PC-9 (cell line): ENCODE measurements at regions not wholly inside any gene's neighbourhood (a gene's known extent, or its start where the extent isn't known, plus 50 kb on each side); places are given as distances from the start of the nearest gene placed in this dataset.

ENCODE experiments used
- BruUV-seq: library from RNA; stranded (reverse); fragments of 400-500 nt; replicated peaks from 2 replicates; lab custom pipeline; 2021; lab: Mats Ljungman, UMichigan
- CTCF ChIA-PET: fragments of 300-600 bp; sonication (Branson Sonifier 250); formaldehyde crosslinking; loops from one replicate; lab custom pipeline; 2022; ENCODE audit warnings: antibody characterized with exemption; lab: Charles Lee
- POLR2A ChIA-PET: fragments of 300-600 bp; sonication (Branson Sonifier 250); formaldehyde crosslinking; loops from one replicate; lab custom pipeline; 2022; ENCODE audit warnings: antibody characterized with exemption; ENCODE audit not compliant: unreplicated experiment; lab: Charles Lee
- DNase-seq, 2 experiments: peaks; one replicate each; pipeline versions ENCODE4 v3.0.0 to v3.0.0-alpha.2; 2015 to 2022; ENCODE audit warnings: mixed read lengths in 1 of 2
- H2AFZ ChIP-seq: fragments of 200-600 bp; sonication (generic); 2 replicates; pipeline ENCODE4 v1.8.1; 2017; ENCODE audit warnings: antibody characterized with exemption
- H3F3A ChIP-seq: fragments of 200-600 bp; sonication (generic); 2 replicates; pipeline ENCODE4 v1.8.1; 2017; ENCODE audit warnings: antibody characterized with exemption, mild to moderate bottlenecking, low read depth; ENCODE audit not compliant: insufficient read depth
- H3K27ac ChIP-seq: fragments of 200-600 bp; sonication (generic); 2 replicates; pipeline ENCODE4 v1.6.1; 2016; ENCODE audit warnings: mixed run types
- H3K27me3 ChIP-seq: fragments of 200-600 bp; sonication (generic); 2 replicates; pipeline ENCODE4 v1.6.1; 2016; ENCODE audit warnings: low read depth, mixed run types; ENCODE audit not compliant: insufficient read depth
- H3K36me3 ChIP-seq: fragments of 200-600 bp; sonication (generic); 2 replicates; pipeline ENCODE4 v1.6.1; 2016; ENCODE audit warnings: low read depth, mixed run types
- H3K4me1 ChIP-seq: fragments of 200-600 bp; sonication (generic); replicated peaks from 2 replicates; pipeline ENCODE4 v1.6.1; 2016; ENCODE audit warnings: mixed run types; ENCODE audit not compliant: insufficient read depth
- H3K4me2 ChIP-seq: fragments of 200-600 bp; sonication (generic); 2 replicates; pipeline ENCODE4 v1.6.1; 2017; ENCODE audit warnings: mixed run types
- H3K4me3 ChIP-seq: fragments of 200-600 bp; sonication (generic); 2 replicates; pipeline ENCODE4 v1.6.1; 2016; ENCODE audit warnings: mixed run types
- H3K79me2 ChIP-seq: fragments of 200-600 bp; sonication (generic); 2 replicates; pipeline ENCODE4 v1.6.1; 2017; ENCODE audit warnings: low read depth, mixed run types
- H3K9me2 ChIP-seq: fragments of 200-600 bp; sonication (generic); 2 replicates; pipeline ENCODE4 v1.8.1; 2017; ENCODE audit warnings: mild to moderate bottlenecking; ENCODE audit not compliant: insufficient read depth
- H3K9me3 ChIP-seq: fragments of 200-600 bp; sonication (generic); 2 replicates; pipeline ENCODE4 v1.8.1; 2016; ENCODE audit warnings: low read depth; ENCODE audit not compliant: insufficient read depth
- H4K20me1 ChIP-seq: fragments of 200-600 bp; sonication (generic); 2 replicates; pipeline ENCODE4 v1.8.1; 2017; ENCODE audit not compliant: insufficient read depth
- EZH2 ChIP-seq: fragments of 200-600 bp; sonication (generic); IDR thresholded peaks from 2 replicates; pipeline ENCODE4 v1.8.0; 2017; ENCODE audit warnings: antibody characterized with exemption, low read depth
- intact Hi-C: fragments of 100-400 bp; cut with micrococcal nuclease; formaldehyde crosslinking; loops from one replicate; pipeline ENCODE4 v1.10.0; 2022; ENCODE audit not compliant: unreplicated experiment
- TF ChIP-seq, protein P1 (sequence below): fragments of 200-600 bp; sonication (generic); conservative IDR thresholded peaks from 2 replicates; pipeline ENCODE4 v1.6.1; 2017; ENCODE audit warnings: mixed run types, antibody characterized with exemption, mild to moderate bottlenecking, moderate library complexity

DNA sequence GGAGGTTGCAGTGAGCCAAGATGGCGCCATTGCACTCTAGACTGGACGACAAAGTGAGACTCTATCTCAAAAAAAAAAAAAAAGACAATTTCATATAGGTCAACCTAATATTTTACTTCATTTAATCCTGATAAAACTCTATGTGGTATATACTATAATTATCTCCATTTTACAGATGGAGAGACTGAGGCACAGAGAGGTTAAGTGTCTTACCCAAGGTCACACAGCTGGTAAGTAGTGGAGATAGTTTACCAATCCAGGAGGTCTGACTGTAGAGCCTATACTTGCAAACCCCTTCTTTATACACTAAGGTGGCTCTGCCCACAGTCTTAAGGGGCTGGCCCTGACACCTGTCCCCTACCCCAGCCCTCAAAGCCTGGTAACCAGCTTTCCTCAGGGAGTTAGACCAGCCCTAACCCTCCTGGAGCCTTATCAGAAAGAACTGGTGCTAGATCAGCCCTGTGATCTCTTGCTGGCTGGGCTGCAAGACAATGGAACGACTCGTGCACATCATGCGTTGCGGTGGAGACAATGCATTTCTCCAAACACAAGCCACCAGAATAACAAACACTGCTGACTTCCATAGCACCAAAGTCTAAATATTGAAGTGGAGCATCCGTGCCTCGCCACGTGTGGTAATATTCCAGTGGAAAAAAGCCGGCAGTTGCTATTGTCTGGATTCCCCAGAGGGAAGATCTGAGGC is 60.0 kb upstream of the SMAD3 start:
- CTCF ChIA-PET: interaction anchor here (0.6 kb wide), 1 partner anchor 281 kb away, joined by 4 read pairs; no protein-coding TSS in a partner anchor
- H3K27ac ChIP-seq: no peak overlapping the region

DNA sequence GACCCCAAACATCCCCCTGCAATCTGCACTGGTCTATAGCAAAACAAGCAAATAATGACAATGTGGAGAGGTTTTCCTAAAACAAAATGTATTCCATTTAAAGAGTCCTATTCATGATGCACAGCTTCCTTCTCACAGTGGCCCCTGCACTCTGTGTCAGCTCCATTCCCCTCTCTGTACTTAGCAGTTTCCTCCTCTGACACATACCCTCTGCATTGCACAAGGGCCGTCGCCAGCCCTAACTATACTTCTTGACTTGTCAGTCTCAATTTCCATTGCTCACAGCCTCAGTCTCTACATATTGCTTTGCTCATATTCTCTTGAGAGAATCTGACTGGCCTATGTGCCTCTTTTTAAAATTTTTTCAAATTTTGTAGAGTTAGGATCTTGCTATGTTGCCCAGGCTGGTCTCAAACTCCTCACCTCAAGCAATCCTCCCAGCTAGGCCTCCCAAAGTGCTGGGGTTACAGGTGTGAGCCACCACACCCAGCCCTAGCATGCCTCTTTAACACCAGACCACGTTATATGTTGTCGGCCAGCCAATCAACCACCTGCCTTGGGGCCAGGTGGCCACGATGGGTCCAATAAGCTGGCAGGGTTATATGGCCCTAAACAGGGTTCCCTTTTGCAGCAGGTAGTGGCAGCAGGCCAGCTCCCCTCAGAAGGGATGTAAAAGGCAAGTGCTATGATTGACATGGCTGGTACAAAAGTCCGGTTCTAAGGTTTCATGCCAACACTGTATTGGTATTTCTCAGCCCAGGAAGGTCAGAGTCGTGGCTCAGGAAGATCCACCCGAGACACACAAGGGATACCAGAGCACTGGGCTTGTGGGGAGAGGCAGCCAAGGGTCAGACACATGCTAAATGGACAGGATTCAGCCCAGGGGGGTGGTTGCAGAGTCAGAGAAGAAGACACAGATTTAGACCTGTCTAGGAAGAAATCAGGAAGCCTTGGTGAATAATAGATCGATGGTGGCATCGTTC is 59.0 kb upstream of the SMAD3 start:
- Histone ChIP-seq H3K4me1 (no peaks in the 10 kb centered on the region), H3K79me2 (no peaks in the 10 kb centered on the region), H3K36me3 (no peaks in the 10 kb centered on the region), H2AFZ (no peak overlapping the region), H3K9me3 (no peaks in the 10 kb centered on the region), H3K4me3 (no peak overlapping the region), H4K20me1 (no peaks in the 10 kb centered on the region), H3K27me3 (no peaks in the 10 kb centered on the region), H3K27ac (no peak overlapping the region), H3K9me2 (no peaks in the 10 kb centered on the region), H3K4me2 (no peak overlapping the region), H3F3A (no peaks in the 10 kb centered on the region)
- TF ChIP-seq, protein P1, sequence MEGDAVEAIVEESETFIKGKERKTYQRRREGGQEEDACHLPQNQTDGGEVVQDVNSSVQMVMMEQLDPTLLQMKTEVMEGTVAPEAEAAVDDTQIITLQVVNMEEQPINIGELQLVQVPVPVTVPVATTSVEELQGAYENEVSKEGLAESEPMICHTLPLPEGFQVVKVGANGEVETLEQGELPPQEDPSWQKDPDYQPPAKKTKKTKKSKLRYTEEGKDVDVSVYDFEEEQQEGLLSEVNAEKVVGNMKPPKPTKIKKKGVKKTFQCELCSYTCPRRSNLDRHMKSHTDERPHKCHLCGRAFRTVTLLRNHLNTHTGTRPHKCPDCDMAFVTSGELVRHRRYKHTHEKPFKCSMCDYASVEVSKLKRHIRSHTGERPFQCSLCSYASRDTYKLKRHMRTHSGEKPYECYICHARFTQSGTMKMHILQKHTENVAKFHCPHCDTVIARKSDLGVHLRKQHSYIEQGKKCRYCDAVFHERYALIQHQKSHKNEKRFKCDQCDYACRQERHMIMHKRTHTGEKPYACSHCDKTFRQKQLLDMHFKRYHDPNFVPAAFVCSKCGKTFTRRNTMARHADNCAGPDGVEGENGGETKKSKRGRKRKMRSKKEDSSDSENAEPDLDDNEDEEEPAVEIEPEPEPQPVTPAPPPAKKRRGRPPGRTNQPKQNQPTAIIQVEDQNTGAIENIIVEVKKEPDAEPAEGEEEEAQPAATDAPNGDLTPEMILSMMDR: no peak
- TF ChIP-seq EZH2: no peak
- no TSS peak for BruUV-seq
- no peak for DNase-seq
- POLR2A ChIA-PET: no interaction called here
- CTCF ChIA-PET: no interaction called here
- intact Hi-C loops: no loop called here

More for the DNA sequence above, 60.0 kb upstream of the SMAD3 start:
- Histone ChIP-seq H3K4me2 (no peak overlapping the region), H2AFZ (no peak overlapping the region), H3K4me3 (no peak overlapping the region), H4K20me1 (no peaks in the 10 kb centered on the region), H3F3A (no peaks in the 10 kb centered on the region), H3K4me1 (no peaks in the 10 kb centered on the region), H3K79me2 (no peaks in the 10 kb centered on the region), H3K9me3 (no peaks in the 10 kb centered on the region), H3K27me3 (no peaks in the 10 kb centered on the region), H3K36me3 (no peaks in the 10 kb centered on the region), H3K9me2 (no peaks in the 10 kb centered on the region)
- TF ChIP-seq, protein P1: no peak
- no peak for TF ChIP-seq EZH2
- POLR2A ChIA-PET: no interaction called here
- no peak for DNase-seq
- intact Hi-C loops: no loop called here
- BruUV-seq: no TSS peak

DNA sequence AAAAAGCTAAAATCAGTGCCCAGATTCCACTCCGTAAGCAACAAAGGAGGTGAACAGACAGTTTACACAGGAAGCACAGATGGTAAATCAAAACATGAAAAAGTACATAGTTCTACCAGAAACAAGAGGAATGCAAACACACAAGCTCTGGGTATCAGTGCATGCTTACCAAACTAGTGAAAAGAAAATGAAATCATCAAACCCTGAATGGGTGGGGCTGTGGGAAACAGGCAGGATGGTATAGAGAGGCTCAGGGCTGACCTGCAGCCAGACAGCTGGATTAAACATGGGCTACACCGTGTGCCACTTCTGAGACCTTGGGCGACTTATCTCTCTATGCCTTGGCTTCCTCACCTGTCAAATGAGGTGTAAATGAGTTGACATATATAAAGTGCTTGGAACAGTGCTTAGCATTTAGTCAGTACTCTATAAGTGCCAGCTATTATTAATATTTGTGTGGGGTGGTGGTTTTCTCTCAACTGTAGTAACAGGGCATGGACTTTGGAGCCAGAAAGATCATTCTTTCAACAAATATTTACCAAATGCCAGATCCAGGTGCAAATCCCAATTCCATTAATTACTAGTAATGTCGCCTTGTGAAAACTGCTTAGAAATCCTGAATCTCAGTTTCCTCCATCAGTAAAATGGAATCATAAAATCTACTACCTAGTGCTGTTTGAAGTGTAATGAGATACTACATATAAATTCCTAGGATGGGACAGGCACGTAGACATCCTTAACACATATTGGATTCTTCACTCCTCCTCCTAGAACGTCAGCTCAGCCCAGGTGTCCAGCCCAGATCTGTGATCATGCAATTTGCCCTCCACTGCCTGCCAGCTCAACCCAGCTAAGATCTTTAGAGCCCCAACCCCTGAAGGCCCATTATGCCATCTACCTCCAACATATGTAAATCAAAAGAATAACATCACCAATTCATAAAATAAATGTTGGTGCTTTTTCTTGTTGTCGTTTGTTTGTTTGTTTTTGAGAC is 55.5 kb upstream of the SMAD3 start:
- no peak for DNase-seq
- POLR2A ChIA-PET: no interaction called here
- CTCF ChIA-PET: no interaction called here

More for the DNA sequence above, 55.5 kb upstream of the SMAD3 start:
- Histone ChIP-seq H3K79me2 (no peaks in the 10 kb centered on the region), H3K36me3 (no peaks in the 10 kb centered on the region), H3K9me3 (no peaks in the 10 kb centered on the region), H3K4me2 (no peak overlapping the region), H4K20me1 (no peaks in the 10 kb centered on the region), H3K4me3 (no peak overlapping the region), H2AFZ (no peak overlapping the region), H3K9me2 (no peaks in the 10 kb centered on the region), H3F3A (no peaks in the 10 kb centered on the region), H3K27me3 (no peaks in the 10 kb centered on the region), H3K4me1 (no peaks in the 10 kb centered on the region), H3K27ac (no peak overlapping the region)
- BruUV-seq: no TSS peak
- TF ChIP-seq, protein P1: no peak
- TF ChIP-seq EZH2: no peak
- intact Hi-C loops: no loop called here
